Naive thymus-derived CD4-positive, alpha-beta T cell (primary cell): ENCODE measurements at regions not wholly inside any gene's neighbourhood (a gene's known extent, or its start where the extent isn't known, plus 50 kb on each side); places are given as distances from the start of the nearest gene placed in this dataset.

Experiments used
- ATAC-seq: fragments of 150-1000 bp; cut with Tn5 transposase; 2 replicates; pipeline ENCODE4 v1.10.0; 2021; ENCODE audit warnings: mild to moderate bottlenecking, moderate library complexity
- CTCF ChIA-PET: fragments of 350-600 bp; sonication (Branson Sonifier 250); formaldehyde crosslinking; loops from one replicate; lab custom pipeline; 2021; ENCODE audit warnings: antibody characterized with exemption; lab: Charles Lee
- POLR2A ChIA-PET: fragments of 350-600 bp; sonication (Branson Sonifier 250); formaldehyde crosslinking; loops from one replicate; lab custom pipeline; 2021; ENCODE audit warnings: antibody characterized with exemption, inconsistent platforms; lab: Charles Lee
- DNase-seq, 9 donors: peaks; one replicate each; pipeline versions ENCODE4 v3.0.0 to v3.0.0-alpha.2; 2020 to 2022; ENCODE audit warnings: mixed read lengths in 1 of 9
- H3K27ac ChIP-seq: one replicate; pipeline ENCODE4 v1.7.0; 2013; ENCODE audit warnings: mild to moderate bottlenecking, low read depth, low read length, moderate library complexity
- H3K27me3 ChIP-seq, 2 donors: one replicate each; pipeline ENCODE4 v1.7.0; 2013; ENCODE audit warnings: low read length in 2 of 2, mild to moderate bottlenecking in 2 of 2, moderate library complexity in 2 of 2; ENCODE audit not compliant: control insufficient read depth in 2 of 2, insufficient read depth in 2 of 2
- H3K36me3 ChIP-seq, 3 experiments: 1 replicate in 2 of 3; 2 replicates in 1 of 3; pipeline ENCODE4 v1.7.0; 2013; ENCODE audit warnings: low read length in 3 of 3, mild to moderate bottlenecking in 3 of 3, moderate library complexity in 1 of 3; ENCODE audit not compliant: insufficient read depth in 3 of 3, control insufficient read depth in 2 of 3
- H3K4me1 ChIP-seq, 2 donors: one replicate each; pipeline ENCODE4 v1.7.0; 2013; ENCODE audit warnings: low read length in 2 of 2, mild to moderate bottlenecking in 2 of 2, moderate library complexity in 1 of 2; ENCODE audit not compliant: control insufficient read depth in 2 of 2, insufficient read depth in 2 of 2
- H3K4me3 ChIP-seq: 2 replicates; pipeline ENCODE4 v1.7.0; 2013; ENCODE audit warnings: mild to moderate bottlenecking, low read length
- H3K9me3 ChIP-seq, 3 experiments: 1 replicate in 2 of 3; 2 replicates in 1 of 3; pipeline ENCODE4 v1.7.0; 2013; ENCODE audit warnings: low read length in 3 of 3; ENCODE audit not compliant: control insufficient read depth in 2 of 3
- H3K27ac Mint-ChIP-seq, 9 donors: one replicate each; pipeline ENCODE4 v1.8.0; 2020 to 2022; ENCODE audit warnings: mixed read lengths in 9 of 9, mild to moderate bottlenecking in 8 of 9, moderate library complexity in 5 of 9, inconsistent platforms in 2 of 9
- H3K27me3 Mint-ChIP-seq, 5 donors: one replicate each; pipeline ENCODE4 v1.8.0; 2021 to 2022; ENCODE audit warnings: mixed read lengths in 5 of 5, mild to moderate bottlenecking in 1 of 5
- H3K36me3 Mint-ChIP-seq, 5 donors: one replicate each; pipeline ENCODE4 v1.8.0; 2020 to 2022; ENCODE audit warnings: mixed read lengths in 5 of 5, mild to moderate bottlenecking in 3 of 5, inconsistent platforms in 1 of 5
- H3K4me1 Mint-ChIP-seq, 7 donors: one replicate each; pipeline ENCODE4 v1.8.0; 2020 to 2022; ENCODE audit warnings: mixed read lengths in 7 of 7, mild to moderate bottlenecking in 3 of 7, inconsistent platforms in 1 of 7
- H3K4me3 Mint-ChIP-seq, 10 donors: one replicate each; pipeline ENCODE4 v1.8.0; 2020 to 2022; ENCODE audit warnings: mild to moderate bottlenecking in 10 of 10, mixed read lengths in 10 of 10, moderate library complexity in 6 of 10, inconsistent platforms in 2 of 10
- H3K9me3 Mint-ChIP-seq, 11 donors: one replicate each; pipeline ENCODE4 v1.8.0; 2020 to 2022; ENCODE audit warnings: mixed read lengths in 11 of 11, mild to moderate bottlenecking in 4 of 11, inconsistent platforms in 1 of 11, moderate library complexity in 1 of 11
- intact Hi-C, 2 donors: fragments of 100-400 bp; cut with micrococcal nuclease; formaldehyde crosslinking; loops; one replicate each; pipeline ENCODE4 v1.15.1; 2023

DNA sequence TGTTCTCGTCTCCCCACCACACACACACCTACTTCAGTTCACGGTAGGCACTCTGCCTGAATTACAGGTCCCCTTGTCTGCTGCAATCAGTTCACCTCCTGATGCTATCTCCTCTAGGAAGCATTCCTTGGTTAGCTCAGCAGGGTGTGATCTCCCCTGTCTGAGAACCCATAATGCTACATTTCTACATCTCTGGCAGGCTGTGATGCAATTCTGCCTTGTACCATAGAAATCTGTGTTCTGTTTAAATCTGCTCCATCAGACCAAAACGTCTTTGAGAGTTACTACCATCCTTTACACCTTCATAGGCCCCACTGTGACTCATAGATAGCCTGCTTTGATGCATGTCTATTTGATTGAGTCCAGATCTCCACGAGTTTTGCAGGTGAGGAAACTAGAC, 103.9 kb downstream of the TTC32 start:
- Mint-ChIP-seq H3K27ac (no peak overlapping the region), H3K9me3 (no peaks in the 10 kb centered on the region), H3K4me1 (no peaks in the 10 kb centered on the region), H3K27me3 (peaks cover 0 to 6% (median 3%) of the 10 kb centered on the region in 5 donors), H3K4me3 (no peak overlapping the region), H3K36me3 (no peaks in the 10 kb centered on the region)
- POLR2A ChIA-PET, result no interaction called here
- H3K4me1 ChIP-seq, result no peaks in the 10 kb centered on the region
- H3K27me3 ChIP-seq, result no peaks in the 10 kb centered on the region
- DNase-seq (no peak), ATAC-seq (no peak)
- CTCF ChIA-PET, result no interaction called here
- no peaks in the 10 kb centered on the region for H3K36me3 ChIP-seq
- intact Hi-C loops, result no loop called here
- no peaks in the 10 kb centered on the region for H3K9me3 ChIP-seq
- no peak overlapping the region for H3K27ac ChIP-seq
- no peak overlapping the region for H3K4me3 ChIP-seq

DNA sequence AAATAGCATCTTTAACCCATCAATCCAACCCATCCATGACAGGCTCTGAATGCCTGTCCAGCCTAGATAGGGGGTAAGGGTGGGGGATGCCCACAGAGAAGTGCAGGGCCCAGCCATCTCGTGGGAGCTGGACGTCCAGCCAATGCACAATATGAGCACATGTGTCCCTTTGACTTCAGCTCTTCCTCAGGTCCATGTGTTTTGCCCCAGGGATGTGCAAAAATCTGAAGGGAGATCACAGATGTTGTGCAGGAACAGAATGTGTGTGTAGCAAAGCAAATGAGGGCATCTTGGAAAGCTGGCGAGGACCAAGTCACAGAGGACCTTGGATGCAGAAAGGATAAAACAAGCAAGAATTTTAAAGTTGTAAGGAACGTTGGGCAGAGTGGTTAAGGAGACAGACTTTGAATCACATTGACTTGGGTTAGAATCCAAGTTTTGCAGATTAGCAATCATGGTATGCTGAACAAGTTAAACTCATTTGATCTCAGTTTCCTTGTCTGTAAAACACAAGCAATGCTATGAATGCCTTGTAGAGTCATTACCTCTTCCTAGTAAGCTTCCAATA, 104.5 kb downstream of the TTC32 start:
- intact Hi-C loops, result no loop called here
- POLR2A ChIA-PET, result no interaction called here
- no peaks in the 10 kb centered on the region for H3K4me1 ChIP-seq
- H3K9me3 Mint-ChIP-seq, result no peaks in the 10 kb centered on the region
- H3K4me3 ChIP-seq, result no peak overlapping the region
- no peaks in the 10 kb centered on the region for H3K9me3 ChIP-seq
- H3K27me3 Mint-ChIP-seq, result peaks cover 0 to 6% (median 3%) of the 10 kb centered on the region in 5 donors
- no peaks in the 10 kb centered on the region for H3K36me3 ChIP-seq
- H3K36me3 Mint-ChIP-seq, result no peaks in the 10 kb centered on the region
- no peak overlapping the region for H3K27ac ChIP-seq
- DNase-seq (no peak), ATAC-seq (no peak)
- H3K4me3 Mint-ChIP-seq, result no peak overlapping the region
- H3K4me1 Mint-ChIP-seq, result no peaks in the 10 kb centered on the region
- CTCF ChIA-PET, result no interaction called here
- no peak overlapping the region for H3K27ac Mint-ChIP-seq
- no peaks in the 10 kb centered on the region for H3K27me3 ChIP-seq

DNA sequence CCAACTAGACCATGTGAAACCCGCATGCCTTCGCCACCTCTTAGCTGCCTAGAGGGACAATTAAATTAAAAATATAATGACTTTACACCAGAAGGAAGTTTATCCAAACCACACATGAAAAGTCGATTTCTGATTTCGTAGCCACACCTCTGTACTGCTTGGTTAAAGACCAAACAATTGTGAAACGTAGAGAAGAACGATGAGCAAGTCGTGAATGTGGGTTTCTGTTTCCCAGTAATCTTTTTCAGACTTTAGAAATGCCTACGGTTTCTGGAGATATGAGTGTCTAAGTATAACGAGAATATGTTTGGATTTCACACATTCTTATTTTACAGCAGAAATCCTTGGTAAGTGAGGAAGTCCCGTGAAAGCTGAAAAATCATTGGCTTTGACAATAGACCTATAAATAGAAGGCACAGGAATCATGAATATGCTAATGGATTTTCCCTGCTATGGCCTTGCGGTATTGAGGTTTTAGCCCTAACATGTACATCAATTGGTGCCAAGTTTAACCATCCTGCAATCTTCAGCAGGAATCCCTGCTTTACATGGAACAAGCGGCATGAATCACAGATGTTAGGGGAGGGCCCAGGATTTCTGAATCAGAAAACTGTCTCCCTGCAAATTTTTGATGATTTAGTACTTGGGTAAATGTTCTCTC, 105.6 kb downstream of the TTC32 start:
- CTCF ChIA-PET, result no interaction called here
- Histone ChIP-seq H3K36me3 (no peaks in the 10 kb centered on the region), H3K4me3 (no peak overlapping the region), H3K27ac (no peak overlapping the region), H3K4me1 (no peaks in the 10 kb centered on the region), H3K27me3 (no peaks in the 10 kb centered on the region), H3K9me3 (no peaks in the 10 kb centered on the region)
- no peak overlapping the region for H3K4me3 Mint-ChIP-seq
- H3K4me1 Mint-ChIP-seq, result no peaks in the 10 kb centered on the region
- intact Hi-C loops, result no loop called here
- H3K36me3 Mint-ChIP-seq, result no peaks in the 10 kb centered on the region
- peaks cover 0 to 6% (median 3%) of the 10 kb centered on the region in 5 donors for H3K27me3 Mint-ChIP-seq
- no peaks in the 10 kb centered on the region for H3K9me3 Mint-ChIP-seq
- POLR2A ChIA-PET, result no interaction called here
- H3K27ac Mint-ChIP-seq, result no peak overlapping the region
- ATAC-seq, result no peak
- DNase-seq, result no peak

DNA sequence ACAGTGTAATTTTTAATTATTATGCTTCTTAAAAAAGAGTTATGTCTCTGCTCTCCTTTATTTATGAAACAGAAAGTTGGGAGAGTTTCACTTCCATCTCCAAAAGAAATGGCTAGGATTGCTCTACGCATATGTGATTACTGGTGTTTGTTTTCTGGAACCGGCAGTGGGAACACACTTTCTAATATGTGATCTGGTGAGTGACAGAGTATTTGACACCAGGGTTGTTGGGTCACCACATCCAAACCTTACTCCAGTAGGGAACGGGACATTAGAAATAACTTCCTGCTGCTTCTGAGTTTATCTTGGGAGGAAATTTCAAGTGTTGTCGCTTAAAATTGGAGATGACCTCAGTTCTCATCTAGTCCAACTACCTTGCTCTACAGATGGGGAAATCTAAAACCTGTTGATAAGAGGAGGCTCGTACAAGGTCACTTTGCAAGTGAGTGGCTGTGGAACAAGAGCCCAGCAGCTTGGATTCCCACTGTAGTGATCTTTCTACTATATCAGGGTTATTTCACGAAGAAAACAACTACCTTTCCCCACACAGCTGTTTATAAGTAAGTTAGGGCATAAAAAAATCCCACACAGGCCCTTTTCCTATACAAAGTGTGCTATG, 108.5 kb downstream of the TTC32 start:
- Histone ChIP-seq H3K27me3 (no peaks in the 10 kb centered on the region), H3K27ac (no peak overlapping the region), H3K36me3 (no peaks in the 10 kb centered on the region), H3K9me3 (no peaks in the 10 kb centered on the region), H3K4me1 (no peaks in the 10 kb centered on the region), H3K4me3 (no peak overlapping the region)
- Mint-ChIP-seq H3K27me3 (peaks cover 0 to 6% (median 3%) of the 10 kb centered on the region in 5 donors), H3K4me1 (no peaks in the 10 kb centered on the region), H3K9me3 (no peaks in the 10 kb centered on the region), H3K4me3 (no peak overlapping the region), H3K36me3 (no peaks in the 10 kb centered on the region), H3K27ac (no peak overlapping the region)
- intact Hi-C loops, result no loop called here
- CTCF ChIA-PET, result no interaction called here
- no peak for ATAC-seq
- no peak for DNase-seq
- POLR2A ChIA-PET, result no interaction called here

DNA sequence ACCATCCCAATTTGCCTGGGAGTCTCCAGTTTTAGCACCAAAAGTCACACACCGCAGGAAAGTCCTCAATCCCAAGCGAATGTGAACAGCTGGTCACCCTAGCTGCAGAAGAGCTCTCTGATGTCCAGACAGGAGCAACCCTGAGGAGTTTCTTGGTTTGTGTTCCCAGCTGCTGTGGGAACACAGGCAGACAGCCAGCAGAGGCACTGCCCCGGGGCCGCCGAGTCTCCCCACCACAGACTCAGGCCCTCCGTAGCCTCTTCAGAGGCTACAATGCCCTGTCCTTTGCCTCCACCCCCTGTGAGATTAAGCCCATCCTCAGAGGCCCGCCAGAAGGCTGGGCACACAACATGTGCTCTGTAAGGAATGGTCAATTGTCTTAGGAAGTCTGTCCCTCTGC, 111.5 kb downstream of the TTC32 start:
- CTCF ChIA-PET, result no interaction called here
- Mint-ChIP-seq H3K27me3 (peaks cover 0 to 12% (median 7%) of the 10 kb centered on the region in 5 donors), H3K4me3 (no peak overlapping the region), H3K36me3 (no peaks in the 10 kb centered on the region), H3K9me3 (peaks cover 0 to under 1% (median 0%) of the 10 kb centered on the region in 11 donors), H3K27ac (no peak overlapping the region), H3K4me1 (no peaks in the 10 kb centered on the region)
- no peak for DNase-seq
- H3K4me3 ChIP-seq, result no peak overlapping the region
- POLR2A ChIA-PET, result no interaction called here
- H3K9me3 ChIP-seq, result no peaks in the 10 kb centered on the region
- H3K27me3 ChIP-seq, result no peaks in the 10 kb centered on the region
- no peaks in the 10 kb centered on the region for H3K4me1 ChIP-seq
- H3K27ac ChIP-seq, result no peak overlapping the region
- ATAC-seq, result no peak
- intact Hi-C loops, result no loop called here
- no peaks in the 10 kb centered on the region for H3K36me3 ChIP-seq

DNA sequence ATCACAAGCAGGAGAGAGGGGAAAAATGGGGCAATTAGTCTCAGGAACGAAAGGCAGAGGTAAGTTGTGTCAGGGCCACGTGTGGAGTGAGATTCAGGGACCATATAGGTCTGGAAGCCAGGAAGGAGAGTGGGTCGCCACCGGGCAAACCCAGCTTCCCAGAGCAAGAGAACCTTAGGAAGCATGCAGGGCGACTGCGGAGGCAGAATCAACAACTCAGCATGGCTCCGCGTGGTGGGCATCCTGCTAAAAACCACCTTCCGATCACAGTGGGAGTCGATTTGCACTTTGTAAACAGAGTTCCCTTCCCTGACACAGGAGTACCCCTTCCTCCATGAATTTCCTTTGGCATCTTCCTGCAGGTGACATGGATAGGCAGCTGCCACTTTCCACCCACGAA, 114.6 kb downstream of the TTC32 start:
- H3K9me3 Mint-ChIP-seq, result peaks cover 0 to 5% (median 0%) of the 10 kb centered on the region in 11 donors
- H3K4me1 Mint-ChIP-seq, result no peaks in the 10 kb centered on the region
- Histone ChIP-seq H3K36me3 (no peaks in the 10 kb centered on the region), H3K4me1 (no peaks in the 10 kb centered on the region), H3K9me3 (no peaks in the 10 kb centered on the region), H3K4me3 (no peak overlapping the region), H3K27me3 (no peaks in the 10 kb centered on the region), H3K27ac (no peak overlapping the region)
- H3K27me3 Mint-ChIP-seq, result peaks cover 0 to 19% (median 12%) of the 10 kb centered on the region in 5 donors
- H3K36me3 Mint-ChIP-seq, result peaks cover 0 to 4% (median 0%) of the 10 kb centered on the region in 5 donors
- ATAC-seq (no peak), DNase-seq (no peak)
- intact Hi-C loops, result no loop called here
- no peak overlapping the region for H3K27ac Mint-ChIP-seq
- CTCF ChIA-PET, result no interaction called here
- POLR2A ChIA-PET, result no interaction called here
- no peak overlapping the region for H3K4me3 Mint-ChIP-seq
